Spleen (tissue), 11 donors: ENCODE measurements at regions not wholly inside any gene's neighbourhood (a gene's known extent, or its start where the extent isn't known, plus 50 kb on each side); places are given as distances from the start of the nearest gene placed in this dataset.

ENCODE experiments used
- DNase-seq: peaks from one replicate; pipeline ENCODE4 v3.0.0-alpha.2; 2020
- H3K27ac ChIP-seq, 8 donors: fragments of 200-600 bp; sonication (generic) in 7 of 8; 1 replicate in 4 of 8; 2 replicates in 4 of 8; pipeline versions ENCODE4 v1.5.0 to v1.8.0; 2016 to 2021; ENCODE audit warnings: inconsistent platforms in 4 of 8, mild to moderate bottlenecking in 4 of 8, moderate library complexity in 1 of 8
- H3K27me3 ChIP-seq, 7 donors: fragments of 200-600 bp; sonication (generic) in 6 of 7; replicated peaks in 1 of 7; 1 replicate in 4 of 7; 2 replicates in 3 of 7; pipeline versions ENCODE4 v1.5.0 to v1.8.0; 2016 to 2021; ENCODE audit warnings: inconsistent platforms in 3 of 7, mild to moderate bottlenecking in 1 of 7
- H3K36me3 ChIP-seq, 6 donors: fragments of 200-600 bp; sonication (generic) in 5 of 6; 1 replicate in 4 of 6; 2 replicates in 2 of 6; pipeline versions ENCODE4 v1.5.0 to v1.8.0; 2016 to 2021; ENCODE audit warnings: inconsistent platforms in 2 of 6
- H3K4me1 ChIP-seq, 6 donors: fragments of 200-600 bp; sonication (generic) in 5 of 6; 1 replicate in 3 of 6; 2 replicates in 3 of 6; pipeline versions ENCODE4 v1.5.0 to v1.8.0; 2016 to 2021; ENCODE audit warnings: inconsistent platforms in 3 of 6
- H3K4me3 ChIP-seq, 8 donors: fragments of 200-600 bp; sonication (generic) in 7 of 8; 1 replicate in 4 of 8; 2 replicates in 4 of 8; pipeline versions ENCODE4 v1.5.0 to v1.8.0; 2016 to 2021; ENCODE audit warnings: inconsistent platforms in 4 of 8, mild to moderate bottlenecking in 4 of 8, moderate library complexity in 2 of 8
- H3K9me3 ChIP-seq, 8 donors: fragments of 200-600 bp; sonication (generic) in 7 of 8; 1 replicate in 4 of 8; 2 replicates in 4 of 8; pipeline versions ENCODE4 v1.5.0 to v1.8.0; 2016 to 2021; ENCODE audit warnings: inconsistent platforms in 4 of 8
- POLR2A ChIP-seq, 3 donors: fragments of 450-650 bp; IDR thresholded peaks; one replicate each; pipeline ENCODE4 v1.5.1; 2017; ENCODE audit warnings: antibody characterized with exemption in 3 of 3, mild to moderate bottlenecking in 1 of 3
- POLR2AphosphoS5 ChIP-seq, 3 donors: sonication (generic); formaldehyde crosslinking; IDR thresholded peaks; one replicate each; pipeline ENCODE4 v1.5.1; 2017; ENCODE audit warnings: antibody characterized with exemption in 3 of 3
- WGBS, 5 donors: extraction: QIAGEN DNeasy Blood & Tissue Kit in 3 of 5; methylation state at CpG; one replicate each; pipeline versions ENCODE4 v1.1.5 to v1.1.7; 2013 to 2018; 5-methylcytosine and 5-hydroxymethylcytosine counted together
- intact Hi-C: fragments of 100-400 bp; cut with DNase I; formaldehyde crosslinking; loops from one replicate; pipeline ENCODE4 v1.15.0; 2023; ENCODE audit warnings: low total_unique reads
- TF ChIP-seq, protein P1 (sequence below), 11 experiments: fragments of 200-600 bp in 7 of 11; fragments of 450-650 bp in 4 of 11; sonication (generic) in 4 of 11; IDR thresholded peaks in 8 of 11; conservative IDR thresholded peaks in 3 of 11; 1 replicate in 7 of 11; 2 replicates in 4 of 11; pipeline versions ENCODE4 v1.4.0 to v1.8.0; 2016 to 2021; ENCODE audit warnings: antibody characterized with exemption in 11 of 11, inconsistent platforms in 4 of 11, mild to moderate bottlenecking in 1 of 11
- donor health status: healthy with polysubstance abuse.
- donor health status: DM: no; HTN: no; CAD: no; lungs with moderate emphysema.
- donor health status: DM: no; HTN: no; CAD: no.
- donor health status: Bipolar disorder and iron deficiency.
- donor health status: healthy.
- donor health status: DM: no; HTN: no; CAD: no.
- donor health status: DM: yes; HTN: yes; CAD: no.

DNA sequence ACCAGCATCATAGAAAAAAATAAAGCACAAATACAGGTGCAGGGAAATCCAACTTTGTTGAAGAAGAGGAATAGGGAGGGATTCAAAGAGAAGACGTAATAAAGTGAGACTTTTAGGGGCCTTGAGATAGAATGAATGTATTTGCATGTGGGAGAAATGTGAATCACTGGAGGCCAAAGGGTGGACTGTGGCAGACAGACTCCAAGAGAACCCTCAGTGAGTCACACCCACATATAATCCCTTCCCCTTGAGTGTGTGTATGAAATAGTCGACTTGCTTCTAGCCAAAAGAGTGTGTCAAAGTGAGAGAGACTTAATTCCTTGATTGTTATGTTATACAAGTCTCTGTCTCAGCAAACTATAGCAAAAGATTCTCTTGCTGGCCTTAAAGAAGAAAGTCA, 101.3 kb upstream of the GHITM start:
- H3K27ac ChIP-seq = no peak overlapping the region
- no peaks in the 10 kb centered on the region for H3K36me3 ChIP-seq
- no peak for DNase-seq
- TF ChIP-seq POLR2AphosphoS5 (IDR thresholded peaks at IDR 0.05) = no peak
- TF ChIP-seq, protein P1, sequence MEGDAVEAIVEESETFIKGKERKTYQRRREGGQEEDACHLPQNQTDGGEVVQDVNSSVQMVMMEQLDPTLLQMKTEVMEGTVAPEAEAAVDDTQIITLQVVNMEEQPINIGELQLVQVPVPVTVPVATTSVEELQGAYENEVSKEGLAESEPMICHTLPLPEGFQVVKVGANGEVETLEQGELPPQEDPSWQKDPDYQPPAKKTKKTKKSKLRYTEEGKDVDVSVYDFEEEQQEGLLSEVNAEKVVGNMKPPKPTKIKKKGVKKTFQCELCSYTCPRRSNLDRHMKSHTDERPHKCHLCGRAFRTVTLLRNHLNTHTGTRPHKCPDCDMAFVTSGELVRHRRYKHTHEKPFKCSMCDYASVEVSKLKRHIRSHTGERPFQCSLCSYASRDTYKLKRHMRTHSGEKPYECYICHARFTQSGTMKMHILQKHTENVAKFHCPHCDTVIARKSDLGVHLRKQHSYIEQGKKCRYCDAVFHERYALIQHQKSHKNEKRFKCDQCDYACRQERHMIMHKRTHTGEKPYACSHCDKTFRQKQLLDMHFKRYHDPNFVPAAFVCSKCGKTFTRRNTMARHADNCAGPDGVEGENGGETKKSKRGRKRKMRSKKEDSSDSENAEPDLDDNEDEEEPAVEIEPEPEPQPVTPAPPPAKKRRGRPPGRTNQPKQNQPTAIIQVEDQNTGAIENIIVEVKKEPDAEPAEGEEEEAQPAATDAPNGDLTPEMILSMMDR (IDR thresholded peaks at IDR 0.05 in 8 of 11, conservative IDR thresholded peaks at IDR 0.05 in 3 of 11) = no peak
- TF ChIP-seq POLR2A (IDR thresholded peaks at IDR 0.05) = no peak
- H3K9me3 ChIP-seq = peaks cover 0 to 7% (median 0%) of the 10 kb centered on the region in 8 donors
- intact Hi-C loops = no loop called here
- H3K4me1 ChIP-seq = no peaks in the 10 kb centered on the region
- peaks cover 0 to 9% (median 0%) of the 10 kb centered on the region in 7 donors for H3K27me3 ChIP-seq
- H3K4me3 ChIP-seq = no peak overlapping the region
- 64 to 86% (median 72%) methylated on average over 2 of the region's 2 CpGs for WGBS, 5 donors

DNA sequence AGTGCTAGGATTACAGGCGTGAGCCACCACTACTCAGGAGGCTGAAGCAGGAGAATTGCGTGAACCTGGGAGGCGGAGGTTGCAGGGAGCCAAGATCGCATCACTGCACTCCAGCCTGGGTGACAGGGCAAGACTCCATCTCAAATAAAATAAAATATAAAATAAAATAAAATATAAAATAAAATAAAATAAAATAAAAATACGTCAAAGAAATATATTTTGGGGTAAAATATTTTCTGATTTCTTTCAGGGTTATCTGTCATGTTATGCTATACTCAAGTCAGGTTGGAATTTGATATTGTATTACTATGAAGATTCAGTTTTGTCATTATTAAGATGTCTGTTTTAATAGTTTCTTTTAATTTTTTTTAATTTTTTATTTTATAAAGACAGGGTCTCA, 99.4 kb upstream of the GHITM start:
- H3K4me1 ChIP-seq = no peaks in the 10 kb centered on the region

DNA sequence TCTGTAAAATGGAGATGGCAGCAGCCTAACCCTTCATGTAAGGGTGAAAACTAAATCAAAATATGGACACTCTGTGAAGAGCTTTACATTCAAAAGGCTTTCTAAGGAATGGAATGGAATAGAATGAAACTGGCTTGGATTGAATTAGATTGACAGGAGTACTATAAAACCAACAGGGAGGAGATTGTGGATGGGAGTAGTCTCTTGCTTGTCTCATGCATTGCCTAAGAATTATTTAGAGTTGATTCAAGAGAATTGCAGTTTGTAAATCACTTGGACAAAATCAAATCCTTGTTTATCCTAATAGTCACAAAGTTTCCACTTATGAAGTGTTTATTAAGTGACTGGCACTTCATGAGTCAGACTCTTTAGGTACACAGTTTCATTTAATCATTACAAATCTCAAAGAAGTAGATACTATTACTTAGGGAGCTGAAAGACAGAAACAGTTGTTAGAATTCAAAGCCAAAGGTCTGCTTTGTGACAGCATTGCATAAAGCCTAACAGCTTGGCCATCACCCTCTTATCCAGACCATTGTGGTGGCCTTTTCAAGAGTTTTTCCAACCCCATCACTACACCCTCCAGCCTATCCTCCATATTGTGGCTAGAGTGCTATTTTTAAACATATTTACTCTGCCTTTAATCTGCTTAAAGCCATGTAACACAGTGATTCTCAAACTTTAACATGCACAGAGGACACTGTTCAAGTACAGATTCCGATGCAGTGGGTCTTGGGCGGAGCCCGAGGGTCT, 91.9 kb upstream of the GHITM start:
- Histone ChIP-seq H3K27ac (no peak overlapping the region), H3K9me3 (peaks cover 0 to 24% (median 7%) of the 10 kb centered on the region in 8 donors), H3K4me1 (no peaks in the 10 kb centered on the region), H3K27me3 (peaks cover 0 to 10% (median 0%) of the 10 kb centered on the region in 7 donors), H3K36me3 (no peaks in the 10 kb centered on the region), H3K4me3 (no peak overlapping the region)
- no peak for DNase-seq
- intact Hi-C loops = no loop called here
- TF ChIP-seq POLR2A (IDR thresholded peaks at IDR 0.05) (no peak), POLR2AphosphoS5 (IDR thresholded peaks at IDR 0.05) (no peak)
- TF ChIP-seq, protein P1 (IDR thresholded peaks at IDR 0.05 in 8 of 11, conservative IDR thresholded peaks at IDR 0.05 in 3 of 11) = no peak
- WGBS, 5 donors = 64 to 89% (median 83%) methylated on average over 3 of the region's 3 CpGs

More for the DNA sequence above, 99.4 kb upstream of the GHITM start:
- peaks cover 0 to 9% (median 0%) of the 10 kb centered on the region in 7 donors for H3K27me3 ChIP-seq
- TF ChIP-seq, protein P1 (IDR thresholded peaks at IDR 0.05 in 8 of 11, conservative IDR thresholded peaks at IDR 0.05 in 3 of 11) = no peak
- TF ChIP-seq POLR2AphosphoS5 (IDR thresholded peaks at IDR 0.05) = no peak
- no peak for TF ChIP-seq POLR2A (IDR thresholded peaks at IDR 0.05)
- no peaks in the 10 kb centered on the region for H3K36me3 ChIP-seq
- no peak for DNase-seq
- H3K4me3 ChIP-seq = no peak overlapping the region
- intact Hi-C loops = no loop called here
- 70 to 89% (median 84%) methylated on average over 5 of the region's 5 CpGs for WGBS, 5 donors
- H3K27ac ChIP-seq = no peak overlapping the region
- H3K9me3 ChIP-seq = peaks cover 0 to 7% (median 0%) of the 10 kb centered on the region in 8 donors

DNA sequence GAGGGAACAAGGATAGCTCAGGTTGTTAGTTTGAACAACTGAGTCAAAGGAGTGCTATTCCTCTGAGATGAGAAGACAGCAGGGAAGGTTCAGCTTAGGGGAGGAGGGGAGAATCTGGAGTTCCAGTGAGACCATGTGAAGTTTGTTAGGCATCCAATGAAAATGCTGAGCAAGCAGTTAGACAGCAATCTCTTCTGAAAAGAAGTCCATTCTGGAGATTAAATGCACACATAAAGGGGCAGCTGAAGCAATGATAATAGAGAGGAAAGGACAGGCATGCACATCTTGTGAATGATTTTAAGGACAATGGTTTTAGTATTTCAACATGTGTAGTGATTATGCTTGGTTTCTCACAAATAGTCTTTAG, 89.7 kb upstream of the GHITM start:
- DNase-seq = no peak
- H3K9me3 ChIP-seq = peaks cover 0 to 24% (median 7%) of the 10 kb centered on the region in 8 donors
- H3K4me1 ChIP-seq = no peaks in the 10 kb centered on the region
- intact Hi-C loops = no loop called here
- no peaks in the 10 kb centered on the region for H3K36me3 ChIP-seq
- no peak overlapping the region for H3K27ac ChIP-seq
- peaks cover 0 to 10% (median 0%) of the 10 kb centered on the region in 7 donors for H3K27me3 ChIP-seq
- TF ChIP-seq POLR2A (IDR thresholded peaks at IDR 0.05) (no peak), POLR2AphosphoS5 (IDR thresholded peaks at IDR 0.05) (no peak)
- TF ChIP-seq, protein P1 (IDR thresholded peaks at IDR 0.05 in 8 of 11, conservative IDR thresholded peaks at IDR 0.05 in 3 of 11) = no peak
- H3K4me3 ChIP-seq = no peak overlapping the region
